Activated naive CD8-positive, alpha-beta T cell treated with anti-CD3 and anti-CD28 coated beads, Interleukin-2, amount 10 ng/mL, durations not matched to agents 7 days and 5 days (primary cell): ENCODE measurements at regions not wholly inside any gene's neighbourhood (a gene's known extent, or its start where the extent isn't known, plus 50 kb on each side); places are given as distances from the start of the nearest gene placed in this dataset.

Experiments
- ATAC-seq: fragments of 150-1000 bp; cut with Tn5 transposase; one replicate; pipeline ENCODE4 v1.10.0; 2021; ENCODE audit warnings: low read depth, moderate library complexity
- POLR2A ChIA-PET: fragments of 350-600 bp; sonication (Branson Sonifier 250); formaldehyde crosslinking; loops from one replicate; lab custom pipeline; 2021; ENCODE audit warnings: antibody characterized with exemption; lab: Charles Lee
- DNase-seq: peaks from one replicate; pipeline ENCODE4 v3.0.0; 2021
- H3K27ac Mint-ChIP-seq: one replicate; pipeline ENCODE4 v1.8.0; 2022; ENCODE audit warnings: mild to moderate bottlenecking, mixed read lengths
- H3K27me3 Mint-ChIP-seq: one replicate; pipeline ENCODE4 v1.8.0; 2022; ENCODE audit warnings: mild to moderate bottlenecking, moderate library complexity, mixed read lengths
- H3K36me3 Mint-ChIP-seq: one replicate; pipeline ENCODE4 v1.8.0; 2021; ENCODE audit warnings: mild to moderate bottlenecking, mixed read lengths
- H3K4me1 Mint-ChIP-seq: one replicate; pipeline ENCODE4 v1.8.0; 2021; ENCODE audit warnings: mixed read lengths
- H3K4me3 Mint-ChIP-seq: one replicate; pipeline ENCODE4 v1.8.0; 2022; ENCODE audit warnings: mild to moderate bottlenecking, moderate library complexity, mixed read lengths
- H3K9me3 Mint-ChIP-seq: one replicate; pipeline ENCODE4 v1.8.0; 2021; ENCODE audit warnings: mixed read lengths

GRCh38 chr9:106626936-106627335 lies 236.0 kb upstream of the ZNF462 start:
- ATAC-seq (no peak), DNase-seq (no peak)
- H3K9me3 Mint-ChIP-seq, result peaks cover under 1% of the 10 kb centered on the region
- no peaks in the 10 kb centered on the region for H3K4me1 Mint-ChIP-seq
- H3K4me3 Mint-ChIP-seq, result no peak overlapping the region
- H3K36me3 Mint-ChIP-seq, result no peaks in the 10 kb centered on the region
- no peak overlapping the region for H3K27ac Mint-ChIP-seq
- POLR2A ChIA-PET, result no interaction called here
- no peaks in the 10 kb centered on the region for H3K27me3 Mint-ChIP-seq

GRCh38 chr9:106632621-106633020 lies 230.3 kb upstream of the ZNF462 start:
- H3K27me3 Mint-ChIP-seq, result no peaks in the 10 kb centered on the region
- ATAC-seq (no peak), DNase-seq (no peak)
- no peak overlapping the region for H3K4me3 Mint-ChIP-seq
- H3K27ac Mint-ChIP-seq, result no peak overlapping the region
- no peaks in the 10 kb centered on the region for H3K36me3 Mint-ChIP-seq
- POLR2A ChIA-PET, result no interaction called here
- H3K9me3 Mint-ChIP-seq, result peaks cover 2% of the 10 kb centered on the region
- H3K4me1 Mint-ChIP-seq, result no peaks in the 10 kb centered on the region

GRCh38 chr9:106634183-106634582 lies 228.8 kb upstream of the ZNF462 start:
- no peaks in the 10 kb centered on the region for H3K4me1 Mint-ChIP-seq

GRCh38 chr9:106634641-106635040 lies 228.3 kb upstream of the ZNF462 start:
- Mint-ChIP-seq H3K4me1 (no peaks in the 10 kb centered on the region), H3K27me3 (no peaks in the 10 kb centered on the region), H3K9me3 (peaks cover 2% of the 10 kb centered on the region), H3K27ac (no peak overlapping the region), H3K4me3 (no peak overlapping the region), H3K36me3 (no peaks in the 10 kb centered on the region)
- ATAC-seq (no peak), DNase-seq (no peak)
- POLR2A ChIA-PET, result no interaction called here

More at GRCh38 chr9:106634183-106634582, 228.8 kb upstream of the ZNF462 start:
- no peak overlapping the region for H3K27ac Mint-ChIP-seq
- peaks cover 2% of the 10 kb centered on the region for H3K9me3 Mint-ChIP-seq
- DNase-seq (no peak), ATAC-seq (no peak)
- no peak overlapping the region for H3K4me3 Mint-ChIP-seq
- no peaks in the 10 kb centered on the region for H3K27me3 Mint-ChIP-seq
- no peaks in the 10 kb centered on the region for H3K36me3 Mint-ChIP-seq
- POLR2A ChIA-PET, result no interaction called here

DNA sequence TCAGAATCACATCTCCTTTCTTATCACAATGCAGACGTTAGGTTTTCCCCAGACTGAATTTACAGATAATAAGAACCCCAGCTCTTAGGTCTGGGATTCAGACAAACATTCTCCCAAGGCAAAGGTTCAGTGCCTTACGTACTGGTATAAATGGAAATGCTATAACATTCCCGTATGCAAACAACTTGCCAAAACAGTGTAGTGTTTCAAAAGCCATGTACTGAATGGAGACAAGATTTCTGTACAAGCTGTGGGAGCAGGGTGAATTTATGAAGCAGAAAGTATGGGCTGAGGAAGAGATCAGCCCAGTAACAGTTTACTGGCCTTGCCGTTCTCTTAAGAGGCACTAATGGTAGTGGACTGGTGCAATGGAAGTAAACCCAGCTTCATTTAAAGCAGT lies 225.5 kb upstream of the ZNF462 start:
- no peaks in the 10 kb centered on the region for H3K9me3 Mint-ChIP-seq
- H3K4me1 Mint-ChIP-seq, result no peaks in the 10 kb centered on the region
- ATAC-seq, result no peak
- H3K4me3 Mint-ChIP-seq, result no peak overlapping the region
- DNase-seq, result no peak
- no peaks in the 10 kb centered on the region for H3K36me3 Mint-ChIP-seq
- H3K27me3 Mint-ChIP-seq, result no peaks in the 10 kb centered on the region
- POLR2A ChIA-PET, result no interaction called here
- H3K27ac Mint-ChIP-seq, result no peak overlapping the region

DNA sequence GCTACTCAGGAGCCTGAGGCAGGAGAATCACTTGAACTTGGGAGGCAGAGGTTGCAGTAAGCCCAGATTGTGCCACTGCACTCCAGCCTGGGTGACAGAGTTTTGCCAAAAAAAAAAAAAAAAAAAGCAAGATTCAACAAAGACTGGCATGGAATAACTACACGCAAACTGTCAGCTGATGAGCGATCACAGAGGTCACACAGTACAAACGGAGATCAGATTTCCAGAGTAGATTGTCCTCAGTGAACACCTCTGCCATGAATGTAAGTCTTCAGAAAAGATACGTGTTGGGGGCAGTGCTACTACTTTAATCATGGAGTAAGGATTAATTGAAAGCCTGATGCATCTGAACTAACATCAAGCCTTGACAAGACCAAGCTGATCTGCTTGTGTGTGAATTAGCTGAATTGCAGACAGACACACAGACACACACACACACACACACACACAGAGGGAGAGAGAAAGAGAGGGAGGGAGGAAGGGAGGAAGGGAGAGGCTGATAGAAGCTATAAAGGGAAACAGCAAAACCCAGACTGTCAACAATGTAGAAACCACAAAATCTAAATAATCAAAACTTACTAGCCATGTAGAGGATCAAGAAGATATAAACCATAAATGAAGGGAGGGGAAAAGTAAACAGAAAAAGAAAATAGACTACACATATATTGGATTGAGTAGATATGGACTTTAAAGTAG lies 222.9 kb upstream of the ZNF462 start:
- no peak for DNase-seq
- H3K27ac Mint-ChIP-seq, result no peak overlapping the region
- no peak overlapping the region for H3K4me3 Mint-ChIP-seq
- ATAC-seq, result no peak
- no peaks in the 10 kb centered on the region for H3K27me3 Mint-ChIP-seq
- POLR2A ChIA-PET, result no interaction called here
- no peaks in the 10 kb centered on the region for H3K4me1 Mint-ChIP-seq
- H3K36me3 Mint-ChIP-seq, result peaks cover 2% of the 10 kb centered on the region
- H3K9me3 Mint-ChIP-seq, result peaks cover 3% of the 10 kb centered on the region

DNA sequence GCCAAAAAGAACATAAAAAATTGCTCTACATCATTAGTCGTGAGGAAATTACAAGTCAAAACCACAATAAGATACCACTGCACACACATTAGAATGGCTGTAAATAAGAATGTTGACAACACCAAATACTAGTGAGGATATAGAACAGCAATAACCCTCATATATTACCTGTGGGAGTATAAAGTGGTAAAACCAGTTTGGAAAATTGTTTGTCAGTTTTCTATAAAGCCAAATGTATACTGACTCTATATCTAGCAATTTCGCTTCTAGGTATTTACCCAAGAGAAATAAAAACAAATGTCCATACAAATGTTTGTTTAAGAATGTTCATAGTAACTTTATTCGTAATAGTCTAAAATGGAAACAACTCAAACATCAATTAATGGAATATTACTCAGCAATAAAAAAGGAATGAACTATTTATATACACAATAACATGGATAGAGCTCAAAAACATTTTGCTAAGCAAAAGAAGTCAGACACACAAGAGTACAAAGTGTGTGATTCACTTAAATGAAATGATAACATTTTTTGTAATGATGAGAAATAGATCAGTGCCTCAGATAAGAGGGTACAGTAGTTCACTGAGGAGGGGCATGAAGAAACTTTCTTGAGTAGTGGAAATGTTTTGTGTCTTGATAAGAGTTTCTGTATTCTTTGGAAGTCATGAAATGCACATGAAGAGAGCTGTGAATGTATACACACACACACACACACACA lies 219.6 kb upstream of the ZNF462 start:
- no peak overlapping the region for H3K4me3 Mint-ChIP-seq
- H3K27me3 Mint-ChIP-seq, result no peaks in the 10 kb centered on the region
- ATAC-seq (no peak), DNase-seq (no peak)
- no peak overlapping the region for H3K27ac Mint-ChIP-seq
- H3K4me1 Mint-ChIP-seq, result no peaks in the 10 kb centered on the region
- POLR2A ChIA-PET, result no interaction called here
- peaks cover 2% of the 10 kb centered on the region for H3K36me3 Mint-ChIP-seq
- H3K9me3 Mint-ChIP-seq, result peaks cover 3% of the 10 kb centered on the region

DNA sequence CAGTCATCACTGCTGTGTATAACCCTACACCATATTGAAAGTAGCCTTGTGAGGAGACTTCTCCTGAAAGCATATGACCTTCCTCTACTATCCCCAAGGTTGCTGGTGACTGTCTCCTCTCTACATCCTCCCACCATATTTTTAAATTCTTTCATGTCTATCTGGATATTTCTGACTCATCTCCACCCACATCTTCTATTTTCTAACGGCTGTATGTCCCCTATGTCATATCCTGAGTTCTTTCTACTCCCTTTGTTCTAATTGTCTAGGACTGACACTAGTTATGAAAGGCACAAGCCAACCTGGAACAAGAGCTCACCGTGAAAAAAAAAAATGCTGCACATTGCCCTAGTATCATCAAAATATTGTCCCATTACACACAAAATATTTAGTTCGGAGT lies 218.3 kb upstream of the ZNF462 start:
- no peak for DNase-seq
- Mint-ChIP-seq H3K27me3 (no peaks in the 10 kb centered on the region), H3K9me3 (peaks cover 3% of the 10 kb centered on the region), H3K4me1 (no peaks in the 10 kb centered on the region), H3K27ac (no peak overlapping the region), H3K36me3 (peaks cover 2% of the 10 kb centered on the region), H3K4me3 (no peak overlapping the region)
- POLR2A ChIA-PET, result no interaction called here
- no peak for ATAC-seq

DNA sequence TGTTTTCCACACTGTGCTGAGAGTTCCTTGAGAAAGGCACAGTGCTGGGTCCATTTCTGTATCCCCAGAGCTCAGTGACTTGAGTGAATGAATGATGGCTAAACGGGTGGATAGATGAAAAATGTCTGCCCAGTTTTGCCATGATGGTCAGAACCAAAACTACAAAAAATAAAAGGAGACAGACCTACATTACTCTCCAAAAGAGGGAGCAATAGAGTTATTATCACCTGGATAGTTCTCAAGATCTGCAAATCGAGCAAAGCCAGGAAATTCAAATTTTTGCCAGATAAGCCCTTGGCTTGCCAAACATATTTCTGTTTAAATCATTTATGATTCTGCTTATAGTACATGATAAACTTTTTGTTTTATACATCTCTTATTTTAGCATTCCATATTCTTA lies 214.2 kb upstream of the ZNF462 start:
- Mint-ChIP-seq H3K4me3 (no peak overlapping the region), H3K4me1 (no peaks in the 10 kb centered on the region), H3K36me3 (peaks cover 2% of the 10 kb centered on the region), H3K27ac (no peak overlapping the region), H3K9me3 (peaks cover 5% of the 10 kb centered on the region), H3K27me3 (no peaks in the 10 kb centered on the region)
- DNase-seq (no peak), ATAC-seq (no peak)
- POLR2A ChIA-PET, result no interaction called here

- POLR2A ChIA-PET, result no interaction called here
- H3K4me3 Mint-ChIP-seq, result no peak overlapping the region
- peaks cover 6% of the 10 kb centered on the region for H3K9me3 Mint-ChIP-seq
- no peak for ATAC-seq
- DNase-seq, result no peak
- no peaks in the 10 kb centered on the region for H3K4me1 Mint-ChIP-seq
- no peaks in the 10 kb centered on the region for H3K27me3 Mint-ChIP-seq
- H3K27ac Mint-ChIP-seq, result no peak overlapping the region
- peaks cover under 1% of the 10 kb centered on the region for H3K36me3 Mint-ChIP-seq
These were observed 213.3 kb upstream of the ZNF462 start for GRCh38 chr9:106649664-106650063.

GRCh38 chr9:106653213-106653612 lies 209.8 kb upstream of the ZNF462 start:
- Mint-ChIP-seq H3K4me1 (no peaks in the 10 kb centered on the region), H3K36me3 (no peaks in the 10 kb centered on the region), H3K9me3 (peaks cover 6% of the 10 kb centered on the region), H3K27ac (no peak overlapping the region), H3K4me3 (no peak overlapping the region), H3K27me3 (no peaks in the 10 kb centered on the region)
- POLR2A ChIA-PET, result no interaction called here
- no peak for DNase-seq
- ATAC-seq, result no peak

- H3K36me3 Mint-ChIP-seq, result peaks cover 1% of the 10 kb centered on the region
- peaks cover 6% of the 10 kb centered on the region for H3K9me3 Mint-ChIP-seq
- no peak overlapping the region for H3K27ac Mint-ChIP-seq
- POLR2A ChIA-PET, result no interaction called here
- no peaks in the 10 kb centered on the region for H3K27me3 Mint-ChIP-seq
- DNase-seq (no peak), ATAC-seq (no peak)
- no peaks in the 10 kb centered on the region for H3K4me1 Mint-ChIP-seq
- H3K4me3 Mint-ChIP-seq, result no peak overlapping the region
These were observed 207.0 kb upstream of the ZNF462 start for GRCh38 chr9:106655966-106656365.

DNA sequence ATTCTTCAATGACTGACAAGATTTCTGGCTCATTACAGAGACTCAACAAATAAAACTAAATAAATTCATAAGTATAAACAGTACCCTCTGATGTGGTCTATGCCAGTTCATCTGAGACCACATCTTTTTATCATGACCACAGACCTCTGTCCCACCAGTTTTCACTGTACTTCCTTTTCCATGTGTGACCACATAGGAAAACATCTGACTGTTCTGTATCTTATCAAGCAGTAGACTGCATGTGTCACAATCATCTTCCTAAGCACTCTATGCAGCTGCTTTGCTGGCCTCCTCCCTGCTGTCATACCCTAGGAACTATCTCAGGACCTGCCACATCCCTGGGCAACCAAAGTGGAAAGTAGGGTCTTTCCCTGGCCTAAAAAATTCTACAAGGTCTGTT lies 205.0 kb upstream of the ZNF462 start:
- H3K27me3 Mint-ChIP-seq, result no peaks in the 10 kb centered on the region
- H3K4me1 Mint-ChIP-seq, result no peaks in the 10 kb centered on the region
- peaks cover 6% of the 10 kb centered on the region for H3K9me3 Mint-ChIP-seq
- no peak overlapping the region for H3K4me3 Mint-ChIP-seq
- H3K27ac Mint-ChIP-seq, result no peak overlapping the region
- DNase-seq, result no peak
- ATAC-seq, result no peak
- peaks cover 1% of the 10 kb centered on the region for H3K36me3 Mint-ChIP-seq
- POLR2A ChIA-PET, result no interaction called here

DNA sequence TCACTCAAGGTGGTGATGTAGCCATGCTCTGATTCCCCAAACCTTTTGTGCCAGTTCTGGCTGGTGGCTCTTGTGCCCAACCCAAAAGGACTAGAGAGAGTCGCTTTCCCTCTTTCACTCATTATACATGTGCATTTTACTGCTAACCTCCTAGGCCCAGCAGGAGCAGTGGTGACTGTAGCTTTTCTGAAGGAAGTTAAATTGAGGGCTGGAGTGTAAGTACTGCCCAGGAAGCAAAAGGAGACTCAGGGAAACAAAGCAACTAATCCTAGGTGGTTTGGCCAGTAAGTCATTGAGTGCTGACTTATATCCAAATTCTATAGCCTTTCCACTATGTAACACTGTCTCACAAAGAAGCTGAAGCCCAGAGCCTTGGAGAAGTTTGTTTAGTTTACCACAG lies 194.4 kb upstream of the ZNF462 start:
- Mint-ChIP-seq H3K9me3 (no peaks in the 10 kb centered on the region), H3K4me3 (no peak overlapping the region)
- no peak for ATAC-seq

More for the DNA sequence above, 194.4 kb upstream of the ZNF462 start:
- Mint-ChIP-seq H3K27me3 (no peaks in the 10 kb centered on the region), H3K36me3 (no peaks in the 10 kb centered on the region), H3K27ac (no peak overlapping the region), H3K4me1 (no peaks in the 10 kb centered on the region)
- POLR2A ChIA-PET, result no interaction called here
- DNase-seq, result no peak
